ENCODE measurements at regions not wholly inside any gene's neighbourhood (a gene's known extent, or its start where the extent isn't known, plus 50 kb on each side); places are given as distances from the start of the nearest gene placed in this dataset.

DNA sequence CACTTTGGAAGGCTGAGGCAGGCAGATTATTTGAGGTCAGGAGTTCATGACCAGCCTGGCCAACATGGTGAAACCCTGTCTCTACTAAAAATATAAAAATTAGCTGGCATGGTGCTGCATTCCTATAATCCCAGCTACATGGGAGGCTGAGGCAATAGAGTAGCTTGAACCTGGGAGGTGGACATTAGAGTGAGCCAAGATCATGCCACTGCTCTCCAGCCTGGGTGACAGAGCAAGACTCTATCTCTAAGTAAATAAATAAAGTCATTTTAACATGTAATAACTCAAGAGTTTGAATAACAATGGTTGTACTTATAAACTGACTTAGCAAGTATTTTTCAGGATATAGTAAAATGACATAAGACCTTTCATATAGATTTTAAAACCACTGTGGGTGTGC lies 169.3 kb upstream of the FN1 start:
- no peaks in the 10 kb centered on the region for H3K4me1 ChIP-seq

DNA sequence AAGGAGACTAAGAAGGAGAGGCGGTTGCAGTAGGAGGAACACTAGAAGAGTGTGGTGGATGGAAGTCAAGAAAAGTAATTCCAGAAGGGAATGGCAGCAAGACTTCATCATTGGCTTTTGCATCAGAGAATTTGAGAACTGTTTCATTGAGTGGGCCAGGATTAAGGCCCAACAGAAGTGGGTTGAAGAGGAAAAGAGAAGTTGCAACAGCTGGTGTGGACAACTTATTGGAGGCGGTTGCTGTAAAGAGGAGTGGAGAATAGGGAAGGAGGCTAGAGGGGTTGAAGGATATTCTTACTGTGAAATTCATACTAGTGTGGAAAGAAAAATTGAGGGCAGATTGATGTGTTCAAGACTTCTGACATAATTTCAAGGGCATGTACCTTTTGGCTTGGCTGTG lies 168.7 kb upstream of the FN1 start:
- WGBS, 2 donors: 76 to 81% methylated on average over 2 of the region's 2 CpGs
- no peaks in the 10 kb centered on the region for H3K4me1 ChIP-seq
- no peak for TF ChIP-seq CTCF (IDR thresholded peaks at IDR 0.05)
- TF ChIP-seq POLR2A (IDR thresholded peaks at IDR 0.05): no peak
- H3K36me3 ChIP-seq: no peaks in the 10 kb centered on the region
- H3K27ac ChIP-seq: no peak overlapping the region
- intact Hi-C loops (cut with DNase I): no loop called here
- H3K4me3 ChIP-seq: no peak overlapping the region
- H3K9me3 ChIP-seq: no peaks in the 10 kb centered on the region
- H3K27me3 ChIP-seq: no peaks in the 10 kb centered on the region
- no peak for DNase-seq

More for the DNA sequence above, 169.3 kb upstream of the FN1 start:
- no peak overlapping the region for H3K4me3 ChIP-seq
- H3K9me3 ChIP-seq: no peaks in the 10 kb centered on the region
- intact Hi-C loops (cut with DNase I): no loop called here
- H3K36me3 ChIP-seq: no peaks in the 10 kb centered on the region
- no peak for DNase-seq
- TF ChIP-seq CTCF (IDR thresholded peaks at IDR 0.05) (no peak), POLR2A (IDR thresholded peaks at IDR 0.05) (no peak)
- no peak overlapping the region for H3K27ac ChIP-seq
- no peaks in the 10 kb centered on the region for H3K27me3 ChIP-seq

DNA sequence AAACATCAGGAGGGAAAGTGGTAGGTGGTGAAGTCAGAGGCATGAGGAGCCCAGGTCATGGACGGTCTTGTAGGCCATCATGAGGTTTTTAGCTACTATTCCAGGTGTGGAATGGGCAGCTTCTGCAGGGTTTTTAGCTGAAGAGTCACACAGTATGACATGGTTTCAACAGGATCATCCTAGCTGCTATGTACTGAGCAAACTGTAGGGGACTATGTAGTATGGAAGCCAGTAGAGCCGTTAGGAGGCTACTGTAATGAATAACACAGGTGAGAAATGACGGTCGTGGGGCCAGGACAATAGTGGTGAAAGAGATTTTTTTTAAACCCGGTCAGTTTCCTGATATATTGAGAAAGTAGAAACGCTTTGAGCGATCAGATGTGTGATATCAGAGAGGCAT lies 167.6 kb upstream of the FN1 start:
- H3K27ac ChIP-seq: no peak overlapping the region
- DNase-seq: no peak
- H3K4me1 ChIP-seq: no peaks in the 10 kb centered on the region
- TF ChIP-seq POLR2A (IDR thresholded peaks at IDR 0.05): no peak
- TF ChIP-seq CTCF (IDR thresholded peaks at IDR 0.05): no peak
- H3K4me3 ChIP-seq: no peak overlapping the region
- intact Hi-C loops (cut with DNase I): no loop called here
- WGBS, 2 donors: 89% methylated on average over 7 of the region's 7 CpGs
- H3K27me3 ChIP-seq: no peaks in the 10 kb centered on the region
- H3K36me3 ChIP-seq: no peaks in the 10 kb centered on the region
- no peaks in the 10 kb centered on the region for H3K9me3 ChIP-seq

DNA sequence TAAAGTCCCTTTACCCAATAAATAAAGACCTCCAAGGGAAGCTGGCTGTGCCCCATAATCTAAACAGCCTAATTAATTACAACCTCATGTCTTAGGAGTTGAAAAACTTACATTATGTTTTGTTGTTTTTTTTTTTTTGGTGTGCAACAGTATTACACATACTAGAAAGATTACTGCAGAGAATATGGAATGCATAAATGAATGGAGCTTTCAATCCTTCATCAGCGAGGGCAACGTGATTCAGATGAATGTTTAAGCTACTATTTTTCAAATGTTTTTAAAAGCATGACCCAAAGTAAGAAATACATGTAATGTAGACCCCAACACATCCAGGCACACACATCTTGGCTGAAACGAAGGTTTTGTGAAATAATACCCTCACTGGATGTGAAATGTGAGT lies 167.1 kb upstream of the FN1 start:
- Histone ChIP-seq H3K27me3 (no peaks in the 10 kb centered on the region), H3K4me1 (no peaks in the 10 kb centered on the region), H3K4me3 (no peak overlapping the region), H3K36me3 (no peaks in the 10 kb centered on the region), H3K9me3 (no peaks in the 10 kb centered on the region), H3K27ac (no peak overlapping the region)
- intact Hi-C loops (cut with DNase I): no loop called here
- TF ChIP-seq CTCF (IDR thresholded peaks at IDR 0.05): no peak
- no peak for TF ChIP-seq POLR2A (IDR thresholded peaks at IDR 0.05)
- DNase-seq: no peak
- 31 to 48% methylated on average over 3 of the region's 3 CpGs for WGBS, 2 donors

GRCh38 chr2:215601990-215602721 lies 166.3 kb upstream of the FN1 start:
- Histone ChIP-seq H3K9me3 (no peaks in the 10 kb centered on the region), H3K4me1 (no peaks in the 10 kb centered on the region), H3K27me3 (no peaks in the 10 kb centered on the region), H3K36me3 (no peaks in the 10 kb centered on the region), H3K4me3 (no peak overlapping the region), H3K27ac (no peak overlapping the region)
- TF ChIP-seq POLR2A (IDR thresholded peaks at IDR 0.05): no peak
- no peak for TF ChIP-seq CTCF (IDR thresholded peaks at IDR 0.05)
- 21 to 43% methylated on average over 2 of the region's 2 CpGs for WGBS, 2 donors
- DNase-seq: no peak
- intact Hi-C loops (cut with DNase I): no loop called here
